GM12878 (cell line): ENCODE measurements at regions not wholly inside any gene's neighbourhood (a gene's known extent, or its start where the extent isn't known, plus 50 kb on each side); places are given as distances from the start of the nearest gene placed in this dataset.

Source experiments
- ZNF274 ChIP-seq: IDR thresholded peaks from one replicate; pipeline ENCODE4 v1.8.0; 2011; ENCODE audit not compliant: insufficient read length, insufficient read depth
- TF ChIP-seq, protein P1 (sequence below): fragments of 450-650 bp; IDR thresholded peaks from 2 replicates; pipeline ENCODE4 v1.6.1; 2016; ENCODE audit warnings: mild to moderate bottlenecking

GRCh38 chr21:35649186-35649585 is 411.1 kb downstream of the SETD4 start:
- TF ChIP-seq ZNF274 = no peak
- TF ChIP-seq, protein P1, sequence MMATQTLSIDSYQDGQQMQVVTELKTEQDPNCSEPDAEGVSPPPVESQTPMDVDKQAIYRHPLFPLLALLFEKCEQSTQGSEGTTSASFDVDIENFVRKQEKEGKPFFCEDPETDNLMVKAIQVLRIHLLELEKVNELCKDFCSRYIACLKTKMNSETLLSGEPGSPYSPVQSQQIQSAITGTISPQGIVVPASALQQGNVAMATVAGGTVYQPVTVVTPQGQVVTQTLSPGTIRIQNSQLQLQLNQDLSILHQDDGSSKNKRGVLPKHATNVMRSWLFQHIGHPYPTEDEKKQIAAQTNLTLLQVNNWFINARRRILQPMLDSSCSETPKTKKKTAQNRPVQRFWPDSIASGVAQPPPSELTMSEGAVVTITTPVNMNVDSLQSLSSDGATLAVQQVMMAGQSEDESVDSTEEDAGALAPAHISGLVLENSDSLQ = no peak
